GM23248 (cell line): ENCODE measurements at regions not wholly inside any gene's neighbourhood (a gene's known extent, or its start where the extent isn't known, plus 50 kb on each side); places are given as distances from the start of the nearest gene placed in this dataset.

Source experiments
- DNase-seq: peaks from one replicate; pipeline ENCODE4 v3.0.0-alpha.2; 2015
- H2AFZ ChIP-seq: fragments of 200-600 bp; sonication (generic); 2 replicates; pipeline ENCODE4 v1.6.1; 2016; ENCODE audit warnings: antibody characterized with exemption
- H3F3A ChIP-seq: fragments of 200-600 bp; sonication (generic); 2 replicates; pipeline ENCODE4 v1.6.1; 2016; ENCODE audit warnings: mild to moderate bottlenecking, antibody characterized with exemption, mixed run types; ENCODE audit not compliant: insufficient read depth
- H3K27ac ChIP-seq: fragments of 200-600 bp; sonication (generic); 2 replicates; pipeline ENCODE4 v1.5.1; 2016; ENCODE audit warnings: mild to moderate bottlenecking
- H3K27me3 ChIP-seq: fragments of 200-600 bp; sonication (generic); replicated peaks from 2 replicates; pipeline ENCODE4 v1.6.1; 2016; ENCODE audit warnings: mild to moderate bottlenecking; ENCODE audit not compliant: insufficient read depth
- H3K36me3 ChIP-seq: fragments of 200-600 bp; sonication (generic); 2 replicates; pipeline ENCODE4 v1.6.1; 2016; ENCODE audit warnings: low read depth, mild to moderate bottlenecking
- H3K4me1 ChIP-seq: fragments of 200-600 bp; sonication (generic); 2 replicates; pipeline ENCODE4 v1.6.1; 2016; ENCODE audit warnings: mild to moderate bottlenecking; ENCODE audit not compliant: insufficient read depth
- H3K4me2 ChIP-seq: fragments of 200-600 bp; sonication (generic); one replicate; pipeline ENCODE4 v1.6.1; 2016; ENCODE audit warnings: mild to moderate bottlenecking; ENCODE audit not compliant: unreplicated experiment
- H3K4me3 ChIP-seq: fragments of 200-600 bp; sonication (generic); 2 replicates; pipeline ENCODE4 v1.5.1; 2016; ENCODE audit warnings: mild to moderate bottlenecking
- H3K79me2 ChIP-seq: fragments of 200-600 bp; sonication (generic); 2 replicates; pipeline ENCODE4 v1.6.1; 2016; ENCODE audit warnings: mild to moderate bottlenecking; ENCODE audit not compliant: insufficient read depth
- H3K9ac ChIP-seq: fragments of 200-600 bp; sonication (generic); 2 replicates; pipeline ENCODE4 v1.6.1; 2016; ENCODE audit warnings: mild to moderate bottlenecking
- H3K9me2 ChIP-seq: fragments of 200-600 bp; sonication (generic); 2 replicates; pipeline ENCODE4 v1.6.1; 2016; ENCODE audit warnings: mixed run types, mild to moderate bottlenecking, moderate library complexity; ENCODE audit not compliant: insufficient read depth
- H3K9me3 ChIP-seq: fragments of 200-600 bp; sonication (generic); one replicate; pipeline ENCODE4 v1.6.1; 2017; ENCODE audit warnings: low read depth
- H4K20me1 ChIP-seq: fragments of 200-600 bp; sonication (generic); 2 replicates; pipeline ENCODE4 v1.6.0; 2016; ENCODE audit not compliant: insufficient read depth
- EZH2 ChIP-seq: fragments of 200-600 bp; sonication (generic); IDR thresholded peaks from 2 replicates; pipeline ENCODE4 v1.6.1; 2018; ENCODE audit warnings: antibody characterized with exemption, mild to moderate bottlenecking; ENCODE audit not compliant: insufficient read depth, poor library complexity, severe bottlenecking
- EZH2phosphoT487 ChIP-seq: fragments of 200-600 bp; sonication (generic); IDR thresholded peaks from 2 replicates; pipeline ENCODE4 v1.6.1; 2018; ENCODE audit warnings: antibody characterized with exemption, moderate library complexity, mild to moderate bottlenecking, low read depth; ENCODE audit not compliant: insufficient read depth
- WGBS, 2 experiments: methylation state at CpG; one replicate each; pipeline ENCODE4 v1.1.6; 2015 to 2017; ENCODE audit warnings: low lambda C conversion rate in 2 of 2, low coverage in 1 of 2; ENCODE audit errors: missing lambda C conversion rate in 2 of 2; 5-methylcytosine and 5-hydroxymethylcytosine counted together
- in situ Hi-C: fragments of 300-500 bp; cut with MboI; formaldehyde crosslinking; loops from 2 replicates; pipeline ENCODE4 v1.15.0; 2020

GRCh38 chr13:111554539-111555267 is 234.3 kb downstream of the TEX29 start:
- Histone ChIP-seq H3K4me3 (no peak overlapping the region), H3K9me3 (no peaks in the 10 kb centered on the region), H3K9ac (no peak overlapping the region), H3K4me2 (no peak overlapping the region), H4K20me1 (no peaks in the 10 kb centered on the region), H3F3A (no peaks in the 10 kb centered on the region), H3K9me2 (no peaks in the 10 kb centered on the region), H2AFZ (no peak overlapping the region), H3K36me3 (no peaks in the 10 kb centered on the region), H3K27me3 (no peaks in the 10 kb centered on the region), H3K27ac (no peak overlapping the region), H3K79me2 (no peaks in the 10 kb centered on the region), H3K4me1 (no peaks in the 10 kb centered on the region)
- in situ Hi-C loops: no loop called here
- TF ChIP-seq EZH2 (no peak), EZH2phosphoT487 (no peak)
- no peak for DNase-seq
- 27 to 40% methylated on average over 16 of the region's 16 CpGs for WGBS, 2 experiments

GRCh38 chr13:111555268-111555808 is 234.9 kb downstream of the TEX29 start:
- no peaks in the 10 kb centered on the region for H3K9me2 ChIP-seq
- H3K36me3 ChIP-seq: no peaks in the 10 kb centered on the region
- H3K4me2 ChIP-seq: no peak overlapping the region
- H2AFZ ChIP-seq: no peak overlapping the region
- no peaks in the 10 kb centered on the region for H3K79me2 ChIP-seq
- in situ Hi-C loops: no loop called here
- no peak overlapping the region for H3K4me3 ChIP-seq
- H3F3A ChIP-seq: no peaks in the 10 kb centered on the region
- 21 to 27% methylated on average over 10 of the region's 10 CpGs for WGBS, 2 experiments
- no peak for DNase-seq
- H3K4me1 ChIP-seq: no peaks in the 10 kb centered on the region
- no peak overlapping the region for H3K9ac ChIP-seq
- no peaks in the 10 kb centered on the region for H4K20me1 ChIP-seq
- H3K27me3 ChIP-seq: no peaks in the 10 kb centered on the region
- TF ChIP-seq EZH2: no peak
- no peak for TF ChIP-seq EZH2phosphoT487
- H3K9me3 ChIP-seq: no peaks in the 10 kb centered on the region
- no peak overlapping the region for H3K27ac ChIP-seq

- Histone ChIP-seq H3K4me1 (no peaks in the 10 kb centered on the region), H2AFZ (no peak overlapping the region), H3K27me3 (no peaks in the 10 kb centered on the region), H3K27ac (no peak overlapping the region), H3K79me2 (no peaks in the 10 kb centered on the region), H3K4me3 (no peak overlapping the region), H3K9ac (no peak overlapping the region), H4K20me1 (no peaks in the 10 kb centered on the region), H3K9me3 (no peaks in the 10 kb centered on the region), H3K9me2 (no peaks in the 10 kb centered on the region), H3F3A (no peaks in the 10 kb centered on the region), H3K36me3 (no peaks in the 10 kb centered on the region), H3K4me2 (no peak overlapping the region)
- 62 to 63% methylated on average over 9 of the region's 9 CpGs for WGBS, 2 experiments
- no peak for TF ChIP-seq EZH2phosphoT487
- no peak for DNase-seq
- in situ Hi-C loops: no loop called here
Observed at GRCh38 chr13:111555903-111556302, 235.5 kb downstream of the TEX29 start.

- DNase-seq: no peak
- H2AFZ ChIP-seq: no peak overlapping the region
- no peaks in the 10 kb centered on the region for H3K36me3 ChIP-seq
- H3K27me3 ChIP-seq: no peaks in the 10 kb centered on the region
- no peak overlapping the region for H3K27ac ChIP-seq
- no peaks in the 10 kb centered on the region for H3K9me2 ChIP-seq
- in situ Hi-C loops: no loop called here
- no peak overlapping the region for H3K9ac ChIP-seq
- TF ChIP-seq EZH2phosphoT487 (no peak), EZH2 (no peak)
- H3K4me2 ChIP-seq: no peak overlapping the region
- H3K4me1 ChIP-seq: no peaks in the 10 kb centered on the region
- WGBS, 2 experiments: 46 to 62% methylated on average over 13 of the region's 13 CpGs
- H3K9me3 ChIP-seq: no peaks in the 10 kb centered on the region
- no peaks in the 10 kb centered on the region for H4K20me1 ChIP-seq
- H3K4me3 ChIP-seq: no peak overlapping the region
- no peaks in the 10 kb centered on the region for H3K79me2 ChIP-seq
- no peaks in the 10 kb centered on the region for H3F3A ChIP-seq
Observed at GRCh38 chr13:111556496-111556895, 236.1 kb downstream of the TEX29 start.
